ENCODE measurements at regions not wholly inside any gene's neighbourhood (a gene's known extent, or its start where the extent isn't known, plus 50 kb on each side); places are given as distances from the start of the nearest gene placed in this dataset.

GRCh38 chr13:70275841-70276240, 167.6 kb upstream of the KLHL1 start:
- no peak overlapping the region for H3K4me3 ChIP-seq (ENCODE audit: low read depth, low read length)
- TF ChIP-seq CTCF (IDR thresholded peaks at IDR 0.05; ENCODE audit: control insufficient read depth, extremely low read depth, insufficient read depth), result no peak

GRCh38 chr13:70255406-70255991, 147.2 kb upstream of the KLHL1 start:
- no peak overlapping the region for H3K4me3 ChIP-seq (ENCODE audit: low read depth, low read length)
- TF ChIP-seq CTCF (IDR thresholded peaks at IDR 0.05; ENCODE audit: control insufficient read depth, extremely low read depth, insufficient read depth), result no peak
- DNase-seq (ENCODE audit: low read depth), result no peak

More at GRCh38 chr13:70275841-70276240, 167.6 kb upstream of the KLHL1 start:
- no peak for DNase-seq (ENCODE audit: low read depth)

GRCh38 chr13:70253834-70254233, 145.6 kb upstream of the KLHL1 start:
- no peak overlapping the region for H3K4me3 ChIP-seq (ENCODE audit: low read depth, low read length)
- no peak for DNase-seq (ENCODE audit: low read depth)
- no peak for TF ChIP-seq CTCF (IDR thresholded peaks at IDR 0.05; ENCODE audit: control insufficient read depth, extremely low read depth, insufficient read depth)

- no peak for TF ChIP-seq CTCF (IDR thresholded peaks at IDR 0.05; ENCODE audit: control insufficient read depth, extremely low read depth, insufficient read depth)
- DNase-seq (ENCODE audit: low read depth), result no peak
- H3K4me3 ChIP-seq (ENCODE audit: low read depth, low read length), result no peak overlapping the region
Observed at GRCh38 chr13:70253411-70253810, 145.2 kb upstream of the KLHL1 start.

GRCh38 chr13:70249332-70250064, 141.2 kb upstream of the KLHL1 start:
- no peak for TF ChIP-seq CTCF (IDR thresholded peaks at IDR 0.05; ENCODE audit: control insufficient read depth, extremely low read depth, insufficient read depth)
- DNase-seq (ENCODE audit: low read depth), result no peak
- H3K4me3 ChIP-seq (ENCODE audit: low read depth, low read length), result no peak overlapping the region

- DNase-seq (ENCODE audit: low read depth), result no peak
- no peak for TF ChIP-seq CTCF (IDR thresholded peaks at IDR 0.05; ENCODE audit: control insufficient read depth, extremely low read depth, insufficient read depth)
- H3K4me3 ChIP-seq (ENCODE audit: low read depth, low read length), result no peak overlapping the region
Observed at GRCh38 chr13:70237131-70237530, 128.9 kb upstream of the KLHL1 start.

Measured in LNCaP clone FGC (cell line).